DOHH2 (cell line): ENCODE measurements at regions not wholly inside any gene's neighbourhood (a gene's known extent, or its start where the extent isn't known, plus 50 kb on each side); places are given as distances from the start of the nearest gene placed in this dataset.

Experiments
- EZH2phosphoT487 ChIP-seq: fragments of 200-600 bp; sonication (generic); IDR thresholded peaks from 2 replicates; pipeline ENCODE4 v1.6.1; 2017; ENCODE audit warnings: borderline replicate concordance, mild to moderate bottlenecking, antibody characterized with exemption, low read length, moderate library complexity, mixed read lengths
- TF ChIP-seq, protein P1 (sequence below): fragments of 200-600 bp; sonication (generic); IDR thresholded peaks from one replicate; pipeline ENCODE4 v1.5.1; 2014; ENCODE audit warnings: antibody characterized with exemption, mild to moderate bottlenecking, low read depth, low read length; ENCODE audit not compliant: poor library complexity, severe bottlenecking

GRCh38 chr15:87755226-87755625, 501.3 kb downstream of the NTRK3 start:
- TF ChIP-seq, protein P1, sequence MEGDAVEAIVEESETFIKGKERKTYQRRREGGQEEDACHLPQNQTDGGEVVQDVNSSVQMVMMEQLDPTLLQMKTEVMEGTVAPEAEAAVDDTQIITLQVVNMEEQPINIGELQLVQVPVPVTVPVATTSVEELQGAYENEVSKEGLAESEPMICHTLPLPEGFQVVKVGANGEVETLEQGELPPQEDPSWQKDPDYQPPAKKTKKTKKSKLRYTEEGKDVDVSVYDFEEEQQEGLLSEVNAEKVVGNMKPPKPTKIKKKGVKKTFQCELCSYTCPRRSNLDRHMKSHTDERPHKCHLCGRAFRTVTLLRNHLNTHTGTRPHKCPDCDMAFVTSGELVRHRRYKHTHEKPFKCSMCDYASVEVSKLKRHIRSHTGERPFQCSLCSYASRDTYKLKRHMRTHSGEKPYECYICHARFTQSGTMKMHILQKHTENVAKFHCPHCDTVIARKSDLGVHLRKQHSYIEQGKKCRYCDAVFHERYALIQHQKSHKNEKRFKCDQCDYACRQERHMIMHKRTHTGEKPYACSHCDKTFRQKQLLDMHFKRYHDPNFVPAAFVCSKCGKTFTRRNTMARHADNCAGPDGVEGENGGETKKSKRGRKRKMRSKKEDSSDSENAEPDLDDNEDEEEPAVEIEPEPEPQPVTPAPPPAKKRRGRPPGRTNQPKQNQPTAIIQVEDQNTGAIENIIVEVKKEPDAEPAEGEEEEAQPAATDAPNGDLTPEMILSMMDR, result no peak
- TF ChIP-seq EZH2phosphoT487, result no peak
